ENCODE measurements at regions not wholly inside any gene's neighbourhood (a gene's known extent, or its start where the extent isn't known, plus 50 kb on each side); places are given as distances from the start of the nearest gene placed in this dataset.
"Not testable (repeated sequence)": the region's sequence is repeated elsewhere in the genome, so short reads cannot be mapped to it uniquely, and the experiment has no call there.

GRCh38 chrX:56462389-56462788 lies 101.0 kb upstream of the UBQLN2 start:
- no peaks in the 10 kb centered on the region for H3K4me1 Mint-ChIP-seq
- no peak overlapping the region for H3K27ac Mint-ChIP-seq
- H3K9me3 ChIP-seq (ENCODE audit: control insufficient read depth, low read length), result no peaks in the 10 kb centered on the region
- H3K36me3 ChIP-seq (ENCODE audit: control insufficient read depth, insufficient read depth, low read length), result no peaks in the 10 kb centered on the region
- no peaks in the 10 kb centered on the region for H3K27me3 ChIP-seq (ENCODE audit: control insufficient read depth, insufficient read depth, low read length, poor library complexity, severe bottlenecking)
- H3K4me1 ChIP-seq (ENCODE audit: control insufficient read depth, insufficient read depth, low read length), result no peaks in the 10 kb centered on the region
- no peak overlapping the region for H3K4me3 ChIP-seq (ENCODE audit: low read length)
- no peak for DNase-seq
- no peak overlapping the region for H3K9ac ChIP-seq (ENCODE audit: extremely low read depth, low read length, poor library complexity, severe bottlenecking)
- H3K36me3 Mint-ChIP-seq (ENCODE audit: low read depth), result no peaks in the 10 kb centered on the region
- peaks cover 73% of the 10 kb centered on the region for H3K9me3 Mint-ChIP-seq
- TF ChIP-seq, protein P1, sequence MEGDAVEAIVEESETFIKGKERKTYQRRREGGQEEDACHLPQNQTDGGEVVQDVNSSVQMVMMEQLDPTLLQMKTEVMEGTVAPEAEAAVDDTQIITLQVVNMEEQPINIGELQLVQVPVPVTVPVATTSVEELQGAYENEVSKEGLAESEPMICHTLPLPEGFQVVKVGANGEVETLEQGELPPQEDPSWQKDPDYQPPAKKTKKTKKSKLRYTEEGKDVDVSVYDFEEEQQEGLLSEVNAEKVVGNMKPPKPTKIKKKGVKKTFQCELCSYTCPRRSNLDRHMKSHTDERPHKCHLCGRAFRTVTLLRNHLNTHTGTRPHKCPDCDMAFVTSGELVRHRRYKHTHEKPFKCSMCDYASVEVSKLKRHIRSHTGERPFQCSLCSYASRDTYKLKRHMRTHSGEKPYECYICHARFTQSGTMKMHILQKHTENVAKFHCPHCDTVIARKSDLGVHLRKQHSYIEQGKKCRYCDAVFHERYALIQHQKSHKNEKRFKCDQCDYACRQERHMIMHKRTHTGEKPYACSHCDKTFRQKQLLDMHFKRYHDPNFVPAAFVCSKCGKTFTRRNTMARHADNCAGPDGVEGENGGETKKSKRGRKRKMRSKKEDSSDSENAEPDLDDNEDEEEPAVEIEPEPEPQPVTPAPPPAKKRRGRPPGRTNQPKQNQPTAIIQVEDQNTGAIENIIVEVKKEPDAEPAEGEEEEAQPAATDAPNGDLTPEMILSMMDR (conservative IDR thresholded peaks at IDR 0.05), result no peak
- no peaks in the 10 kb centered on the region for H3K27me3 Mint-ChIP-seq (ENCODE audit: insufficient read depth)
- no peak overlapping the region for H3K4me3 Mint-ChIP-seq
- H3K27ac ChIP-seq (ENCODE audit: low read depth, low read length), result no peak overlapping the region

DNA sequence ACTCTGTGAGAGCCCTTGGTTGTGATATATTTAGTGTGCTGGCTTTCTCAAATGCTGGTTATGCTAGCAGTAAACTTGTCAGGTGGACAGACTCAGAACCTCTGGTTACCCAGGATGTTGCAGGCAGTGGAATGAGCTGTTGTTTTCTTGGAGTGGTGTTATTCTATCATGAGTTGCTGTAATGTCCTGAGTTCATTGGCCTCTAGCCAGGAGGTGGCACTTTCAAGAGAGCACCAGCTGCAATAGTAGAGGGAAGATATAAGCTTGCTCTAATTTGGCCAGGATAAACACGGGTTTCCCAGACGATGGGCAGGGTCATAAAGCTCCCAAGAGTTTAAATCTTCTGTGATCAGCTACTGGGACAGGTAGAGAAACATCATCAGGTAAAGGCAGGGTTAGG lies 95.0 kb upstream of the UBQLN2 start:
- DNase-seq, result no peak
- Mint-ChIP-seq H3K4me1 (peaks cover 14% of the 10 kb centered on the region), H3K9me3 (peaks cover 78% of the 10 kb centered on the region), H3K4me3 (no peak overlapping the region), H3K27me3 (ENCODE audit: insufficient read depth) (no peaks in the 10 kb centered on the region), H3K36me3 (ENCODE audit: low read depth) (no peaks in the 10 kb centered on the region), H3K27ac (no peak overlapping the region)
- Histone ChIP-seq H3K27ac (ENCODE audit: low read depth, low read length) (no peak overlapping the region), H3K4me1 (ENCODE audit: control insufficient read depth, insufficient read depth, low read length) (no peaks in the 10 kb centered on the region), H3K36me3 (ENCODE audit: control insufficient read depth, insufficient read depth, low read length) (no peaks in the 10 kb centered on the region), H3K4me3 (ENCODE audit: low read length) (no peak overlapping the region), H3K9me3 (ENCODE audit: control insufficient read depth, low read length) (no peaks in the 10 kb centered on the region), H3K27me3 (ENCODE audit: control insufficient read depth, insufficient read depth, low read length, poor library complexity, severe bottlenecking) (no peaks in the 10 kb centered on the region), H3K9ac (ENCODE audit: extremely low read depth, low read length, poor library complexity, severe bottlenecking) (no peak overlapping the region)
- TF ChIP-seq, protein P1 (conservative IDR thresholded peaks at IDR 0.05), result no peak
- 74 to 100% methylated on average over 1 to 2 of the region's 2 CpGs for WGBS, 2 experiments (ENCODE audit: insufficient coverage in 1 of 2, insufficient read length in 1 of 2)

GRCh38 chrX:56494923-56495322 lies 68.5 kb upstream of the UBQLN2 start:
- H3K27ac Mint-ChIP-seq; H3K4me1 ChIP-seq (ENCODE audit: control insufficient read depth, insufficient read depth, low read length); H3K9me3 ChIP-seq (ENCODE audit: control insufficient read depth, low read length); H3K4me3 ChIP-seq (ENCODE audit: low read length); H3K36me3 Mint-ChIP-seq (ENCODE audit: low read depth); H3K4me1 Mint-ChIP-seq; H3K36me3 ChIP-seq (ENCODE audit: control insufficient read depth, insufficient read depth, low read length); H3K27ac ChIP-seq (ENCODE audit: low read depth, low read length); H3K9ac ChIP-seq (ENCODE audit: extremely low read depth, low read length, poor library complexity, severe bottlenecking); H3K27me3 Mint-ChIP-seq (ENCODE audit: insufficient read depth); H3K27me3 ChIP-seq (ENCODE audit: control insufficient read depth, insufficient read depth, low read length, poor library complexity, severe bottlenecking); DNase-seq; H3K4me3 Mint-ChIP-seq: not testable (repeated sequence)
- peaks cover 55% of the 10 kb centered on the region for H3K9me3 Mint-ChIP-seq
- WGBS, 2 experiments (ENCODE audit: insufficient coverage in 1 of 2, insufficient read length in 1 of 2), result 84% methylated on average over 8 of the region's 8 CpGs; no CpG with 5 or more reads in 1 of the 2 experiments

DNA sequence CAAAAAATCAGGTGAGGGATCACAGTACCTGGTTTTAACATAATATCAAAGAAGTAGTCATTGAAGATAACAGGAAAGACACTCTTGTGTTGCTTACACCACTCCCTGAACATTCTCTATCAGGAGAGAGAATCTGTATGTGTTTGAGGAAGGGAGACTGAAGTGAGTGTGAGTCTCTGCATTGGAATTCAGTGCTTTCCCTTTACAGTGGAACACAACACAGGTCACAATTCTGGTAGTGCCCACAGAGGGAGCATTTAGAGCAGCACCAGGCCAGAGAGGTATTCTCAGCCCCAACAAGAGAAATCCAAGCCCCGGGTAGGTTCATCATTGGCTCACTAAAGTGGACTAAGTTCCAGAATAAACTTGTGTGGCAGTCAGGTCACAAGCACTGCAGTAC lies 64.7 kb upstream of the UBQLN2 start:
- H3K36me3 ChIP-seq (ENCODE audit: control insufficient read depth, insufficient read depth, low read length), result no peaks in the 10 kb centered on the region
- H3K27me3 Mint-ChIP-seq (ENCODE audit: insufficient read depth), result no peaks in the 10 kb centered on the region
- no peak overlapping the region for H3K4me3 ChIP-seq (ENCODE audit: low read length)
- H3K9me3 ChIP-seq (ENCODE audit: control insufficient read depth, low read length), result no peaks in the 10 kb centered on the region
- WGBS, 2 experiments (ENCODE audit: insufficient coverage in 1 of 2, insufficient read length in 1 of 2), result 100% methylated on average over 1 of the region's 1 CpG; no CpG with 5 or more reads in 1 of the 2 experiments
- no peak for DNase-seq
- peaks cover 2% of the 10 kb centered on the region for H3K4me1 Mint-ChIP-seq
- H3K27ac Mint-ChIP-seq, result no peak overlapping the region
- peaks cover 41% of the 10 kb centered on the region for H3K9me3 Mint-ChIP-seq
- H3K36me3 Mint-ChIP-seq (ENCODE audit: low read depth), result no peaks in the 10 kb centered on the region
- no peak overlapping the region for H3K4me3 Mint-ChIP-seq
- H3K27ac ChIP-seq (ENCODE audit: low read depth, low read length), result no peak overlapping the region
- no peak overlapping the region for H3K9ac ChIP-seq (ENCODE audit: extremely low read depth, low read length, poor library complexity, severe bottlenecking)
- H3K4me1 ChIP-seq (ENCODE audit: control insufficient read depth, insufficient read depth, low read length), result no peaks in the 10 kb centered on the region
- TF ChIP-seq, protein P1 (conservative IDR thresholded peaks at IDR 0.05), result no peak
- H3K27me3 ChIP-seq (ENCODE audit: control insufficient read depth, insufficient read depth, low read length, poor library complexity, severe bottlenecking), result no peaks in the 10 kb centered on the region
